Naive thymus-derived CD8-positive, alpha-beta T cell (primary cell): ENCODE measurements at regions not wholly inside any gene's neighbourhood (a gene's known extent, or its start where the extent isn't known, plus 50 kb on each side); places are given as distances from the start of the nearest gene placed in this dataset.

Experiments
- ATAC-seq, 2 donors: fragments of 150-1000 bp; cut with Tn5 transposase in 1 of 2; sonication (Bioruptor Pico), chemical (Tn5 transposase) in 1 of 2; 1 replicate in 1 of 2; 2 replicates in 1 of 2; pipeline ENCODE4 v1.10.0; 2021; ENCODE audit warnings: mild to moderate bottlenecking in 2 of 2, moderate library complexity in 2 of 2
- POLR2A ChIA-PET: fragments of 350-600 bp; sonication (Branson Sonifier 250); formaldehyde crosslinking; loops from one replicate; lab custom pipeline; 2021; ENCODE audit warnings: antibody characterized with exemption; lab: Charles Lee
- DNase-seq, 10 donors: peaks; one replicate each; pipeline versions ENCODE4 v3.0.0 to v3.0.0-alpha.2; 2020 to 2022
- H3K27ac Mint-ChIP-seq, 10 donors: one replicate each; pipeline ENCODE4 v1.8.0; 2020 to 2022; ENCODE audit warnings: mild to moderate bottlenecking in 10 of 10, mixed read lengths in 10 of 10, moderate library complexity in 4 of 10, inconsistent platforms in 1 of 10
- H3K27me3 Mint-ChIP-seq, 5 donors: one replicate each; pipeline ENCODE4 v1.8.0; 2021 to 2022; ENCODE audit warnings: mixed read lengths in 5 of 5
- H3K36me3 Mint-ChIP-seq, 3 donors: one replicate each; pipeline ENCODE4 v1.8.0; 2020 to 2022; ENCODE audit warnings: mixed read lengths in 3 of 3, mild to moderate bottlenecking in 2 of 3, inconsistent platforms in 1 of 3
- H3K4me1 Mint-ChIP-seq, 4 donors: one replicate each; pipeline ENCODE4 v1.8.0; 2021 to 2022; ENCODE audit warnings: mixed read lengths in 4 of 4
- H3K4me3 Mint-ChIP-seq, 10 donors: one replicate each; pipeline ENCODE4 v1.8.0; 2020 to 2022; ENCODE audit warnings: mild to moderate bottlenecking in 10 of 10, mixed read lengths in 10 of 10, moderate library complexity in 6 of 10, inconsistent platforms in 1 of 10
- H3K9me3 Mint-ChIP-seq, 9 donors: one replicate each; pipeline ENCODE4 v1.8.0; 2020 to 2022; ENCODE audit warnings: mixed read lengths in 9 of 9, mild to moderate bottlenecking in 3 of 9, inconsistent platforms in 1 of 9, moderate library complexity in 1 of 9

DNA sequence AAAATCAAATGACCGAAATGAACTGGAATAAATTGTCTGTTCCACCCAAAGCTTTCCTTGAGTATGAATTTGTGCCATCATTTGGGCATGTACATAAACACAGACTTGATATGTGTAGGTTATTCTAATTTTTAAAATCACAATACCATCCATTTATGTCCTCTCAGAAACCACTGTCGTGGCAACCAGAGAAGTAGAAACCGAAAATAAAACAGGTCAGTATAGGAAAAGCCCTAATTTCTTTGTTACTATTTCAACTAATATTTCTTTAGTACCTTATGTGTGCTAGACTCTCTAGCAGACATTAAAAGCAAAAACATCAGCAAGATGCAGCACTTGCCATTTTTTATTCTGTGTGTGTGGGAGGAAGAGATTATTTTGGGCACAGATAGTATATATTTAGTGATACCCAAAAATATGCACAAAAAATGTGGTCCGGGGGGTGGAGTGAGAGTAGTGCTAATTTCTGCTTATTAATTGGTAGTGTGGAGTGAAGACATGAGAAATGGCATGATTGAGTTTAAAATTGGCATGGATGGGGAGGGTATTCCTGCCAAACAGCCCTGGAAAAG lies 130.8 kb upstream of the CNTN1 start:
- Mint-ChIP-seq H3K27ac (no peak overlapping the region), H3K9me3 (peaks cover 0 to 20% (median 2%) of the 10 kb centered on the region in 9 donors), H3K27me3 (peaks cover 0 to 4% (median 0%) of the 10 kb centered on the region in 5 donors), H3K4me3 (no peak overlapping the region), H3K36me3 (no peaks in the 10 kb centered on the region), H3K4me1 (no peaks in the 10 kb centered on the region)
- ATAC-seq (no peak), DNase-seq (no peak)
- POLR2A ChIA-PET: no interaction called here

DNA sequence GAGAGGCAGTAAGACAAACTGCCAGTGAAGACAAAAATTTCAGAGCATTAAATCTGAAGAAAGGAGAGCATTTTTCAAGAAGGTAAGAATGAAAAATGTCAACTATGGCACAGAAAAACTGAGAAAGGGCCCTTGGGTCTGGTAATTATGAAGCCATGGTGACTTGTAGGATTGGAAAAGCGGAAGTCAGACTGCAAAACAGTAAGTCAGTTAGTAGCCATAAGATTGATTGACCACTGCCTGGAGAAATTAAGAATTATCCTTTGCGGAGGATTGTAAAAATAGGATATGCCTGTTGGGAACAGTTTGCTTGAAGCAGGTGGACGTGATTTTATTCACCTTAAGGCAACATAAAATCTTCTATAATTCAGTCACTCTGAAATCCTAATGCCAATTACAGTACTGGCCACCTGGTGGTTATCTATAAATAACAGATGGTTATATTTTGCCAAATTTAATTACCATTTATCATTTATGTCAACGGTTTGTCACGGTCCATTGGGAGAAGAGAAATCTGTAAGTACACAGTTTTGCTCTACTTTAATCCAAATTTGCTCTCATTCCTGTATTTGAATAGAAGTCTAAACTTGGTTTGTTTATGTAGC lies 127.1 kb upstream of the CNTN1 start:
- Mint-ChIP-seq H3K4me1 (no peaks in the 10 kb centered on the region), H3K27ac (no peak overlapping the region), H3K36me3 (no peaks in the 10 kb centered on the region), H3K27me3 (peaks cover 0 to 4% (median 0%) of the 10 kb centered on the region in 5 donors), H3K9me3 (peaks cover 0 to 13% (median 0%) of the 10 kb centered on the region in 9 donors), H3K4me3 (no peak overlapping the region)
- DNase-seq: no peak
- POLR2A ChIA-PET: no interaction called here
- ATAC-seq: no peak

DNA sequence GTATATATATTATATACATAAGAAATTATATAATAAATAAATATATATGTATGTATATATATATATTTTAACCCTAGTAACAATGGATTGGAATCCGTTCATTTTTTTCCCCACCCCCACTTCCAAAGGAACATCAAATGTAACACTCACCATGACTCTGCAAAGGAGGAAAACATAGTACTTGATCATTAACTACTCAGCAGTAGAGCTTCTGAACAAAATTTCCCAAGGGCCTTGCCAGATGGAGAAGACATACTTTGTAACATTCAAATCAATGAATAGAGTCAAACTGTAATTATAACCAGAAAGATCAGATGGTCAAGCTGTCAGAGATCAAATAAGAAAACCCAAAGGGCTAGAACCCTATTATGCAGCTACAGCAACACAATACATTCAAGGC lies 126.0 kb upstream of the CNTN1 start:
- no peaks in the 10 kb centered on the region for H3K4me1 Mint-ChIP-seq
- no peak overlapping the region for H3K4me3 Mint-ChIP-seq
- peaks cover 0 to 4% (median 0%) of the 10 kb centered on the region in 5 donors for H3K27me3 Mint-ChIP-seq
- ATAC-seq (no peak), DNase-seq (no peak)
- no peaks in the 10 kb centered on the region for H3K36me3 Mint-ChIP-seq
- H3K27ac Mint-ChIP-seq: no peak overlapping the region
- H3K9me3 Mint-ChIP-seq: peaks cover 0 to 16% (median 2%) of the 10 kb centered on the region in 9 donors
- POLR2A ChIA-PET: no interaction called here

DNA sequence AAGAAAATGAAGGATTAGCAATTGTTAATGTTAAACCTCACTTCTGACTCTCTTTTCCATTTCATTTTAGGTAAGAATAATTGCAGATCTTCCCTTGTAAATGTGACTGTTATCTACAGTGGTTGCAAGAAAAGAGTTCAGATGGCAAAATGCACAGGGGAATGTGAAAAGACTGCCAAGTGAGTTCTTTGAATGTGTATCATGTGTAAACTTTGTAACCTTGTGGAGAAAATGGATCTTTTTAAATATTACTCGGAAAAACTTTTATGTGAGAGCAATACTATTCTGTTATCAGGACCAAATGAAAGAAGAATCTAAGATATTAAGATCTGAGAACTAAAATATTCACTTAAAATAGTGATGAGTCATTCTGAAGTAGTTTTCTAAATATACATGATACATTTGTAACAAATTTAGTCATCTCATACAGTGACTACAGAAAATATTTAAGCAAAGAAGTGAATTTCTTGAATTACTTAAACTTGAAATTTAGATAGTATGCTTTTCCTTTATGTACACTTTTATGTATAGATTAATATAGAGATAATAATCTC lies 122.5 kb upstream of the CNTN1 start:
- ATAC-seq: no peak
- POLR2A ChIA-PET: no interaction called here
- H3K27me3 Mint-ChIP-seq: peaks cover 0 to 2% (median 0%) of the 10 kb centered on the region in 5 donors
- H3K4me1 Mint-ChIP-seq: no peaks in the 10 kb centered on the region
- peaks cover 0 to 9% (median 3%) of the 10 kb centered on the region in 9 donors for H3K9me3 Mint-ChIP-seq
- H3K27ac Mint-ChIP-seq: no peak overlapping the region
- DNase-seq: no peak
- no peak overlapping the region for H3K4me3 Mint-ChIP-seq
- H3K36me3 Mint-ChIP-seq: no peaks in the 10 kb centered on the region

DNA sequence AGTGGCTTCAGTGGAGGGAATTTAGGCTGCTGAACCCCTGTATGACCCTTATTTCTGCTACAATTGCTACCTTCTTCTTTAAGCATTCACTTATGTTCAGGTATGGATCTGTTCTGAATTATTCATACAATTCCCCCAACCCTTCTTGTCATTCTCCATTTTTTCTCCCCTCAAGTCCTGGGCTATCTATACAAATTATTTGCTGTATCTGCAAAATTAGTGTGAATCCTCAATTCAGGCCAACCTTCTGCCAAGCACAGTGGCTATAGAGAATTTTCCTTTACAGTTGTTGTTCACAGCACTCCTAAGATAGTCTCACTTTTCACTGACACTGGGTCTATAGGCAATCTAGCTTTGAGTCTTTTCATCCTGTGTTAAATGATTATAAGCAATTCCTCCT lies 119.2 kb upstream of the CNTN1 start:
- Mint-ChIP-seq H3K27me3 (peaks cover 0 to 2% (median 0%) of the 10 kb centered on the region in 5 donors), H3K36me3 (no peaks in the 10 kb centered on the region), H3K9me3 (peaks cover 0 to 14% (median 4%) of the 10 kb centered on the region in 9 donors), H3K27ac (no peak overlapping the region), H3K4me3 (no peak overlapping the region), H3K4me1 (no peaks in the 10 kb centered on the region)
- no peak for DNase-seq
- ATAC-seq: no peak
- POLR2A ChIA-PET: no interaction called here

DNA sequence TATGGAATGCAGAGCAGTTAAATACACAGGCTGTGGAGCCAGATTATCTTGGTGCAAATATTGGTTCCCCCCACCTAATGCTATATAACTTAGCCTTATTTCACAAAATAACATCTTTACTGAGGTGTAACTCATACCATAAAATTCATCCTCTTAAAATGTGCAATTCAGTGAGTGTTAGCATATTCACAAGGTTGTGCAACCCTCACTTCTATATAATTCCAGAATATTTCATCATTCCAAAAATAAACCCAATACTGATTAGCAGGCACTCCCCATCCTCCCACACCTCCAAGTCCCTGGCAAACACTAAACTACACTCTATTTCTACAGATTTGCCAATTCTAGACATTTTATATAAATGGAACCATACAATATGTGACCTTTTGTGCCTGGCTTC lies 116.3 kb upstream of the CNTN1 start:
- DNase-seq (no peak), ATAC-seq (no peak)
- H3K36me3 Mint-ChIP-seq: no peaks in the 10 kb centered on the region
- no peaks in the 10 kb centered on the region for H3K4me1 Mint-ChIP-seq
- no peak overlapping the region for H3K4me3 Mint-ChIP-seq
- peaks cover 0 to 4% (median 0%) of the 10 kb centered on the region in 5 donors for H3K27me3 Mint-ChIP-seq
- H3K9me3 Mint-ChIP-seq: peaks cover 2 to 27% (median 10%) of the 10 kb centered on the region in 9 donors
- no peak overlapping the region for H3K27ac Mint-ChIP-seq
- POLR2A ChIA-PET: no interaction called here

DNA sequence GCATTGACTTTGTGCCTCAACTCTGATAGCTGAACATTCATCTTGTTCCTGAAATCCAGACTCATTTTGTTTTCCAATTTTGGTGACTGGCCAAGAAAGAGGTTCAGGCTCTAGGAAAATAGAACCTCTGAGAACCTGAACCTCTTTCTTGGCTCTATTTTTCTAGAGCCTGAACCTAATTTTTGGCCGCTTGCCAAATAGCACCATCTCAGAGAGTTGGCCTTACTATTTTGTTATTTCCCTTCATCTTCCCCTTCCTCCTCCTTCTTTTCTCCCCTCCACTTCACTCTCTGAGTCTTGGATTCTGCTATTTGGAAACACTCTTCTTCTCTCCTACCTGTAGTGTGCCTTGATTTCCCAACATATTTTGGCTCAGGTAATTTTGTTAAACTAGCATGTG lies 114.4 kb upstream of the CNTN1 start:
- Mint-ChIP-seq H3K9me3 (peaks cover 6 to 39% (median 16%) of the 10 kb centered on the region in 9 donors), H3K4me1 (no peaks in the 10 kb centered on the region), H3K4me3 (no peak overlapping the region), H3K27me3 (peaks cover 0 to 4% (median 0%) of the 10 kb centered on the region in 5 donors), H3K27ac (no peak overlapping the region), H3K36me3 (no peaks in the 10 kb centered on the region)
- POLR2A ChIA-PET: no interaction called here
- no peak for DNase-seq
- no peak for ATAC-seq

DNA sequence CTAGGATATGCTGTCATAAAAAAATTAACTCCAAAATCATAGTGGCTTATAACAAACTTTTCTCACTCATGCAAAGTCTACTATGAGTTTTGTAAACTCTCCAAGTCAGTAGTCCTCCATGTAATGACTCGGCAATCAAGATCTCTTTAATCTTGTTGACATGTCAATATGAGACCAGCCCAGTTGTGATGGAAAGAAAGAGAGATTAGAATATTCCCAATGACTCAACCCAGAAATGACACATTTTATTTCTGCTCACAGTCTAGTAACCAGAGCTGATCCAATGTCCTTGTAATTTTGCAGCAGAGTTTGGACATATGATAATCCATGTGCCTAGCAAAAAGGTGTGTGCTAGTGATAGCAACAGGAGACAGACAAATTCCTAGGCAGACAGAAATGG lies 112.6 kb upstream of the CNTN1 start:
- Mint-ChIP-seq H3K4me1 (no peaks in the 10 kb centered on the region), H3K27ac (no peak overlapping the region), H3K4me3 (no peak overlapping the region), H3K9me3 (peaks cover 6 to 36% (median 16%) of the 10 kb centered on the region in 9 donors), H3K36me3 (no peaks in the 10 kb centered on the region), H3K27me3 (peaks cover 0 to 4% (median 0%) of the 10 kb centered on the region in 5 donors)
- POLR2A ChIA-PET: no interaction called here
- no peak for ATAC-seq
- DNase-seq: no peak

DNA sequence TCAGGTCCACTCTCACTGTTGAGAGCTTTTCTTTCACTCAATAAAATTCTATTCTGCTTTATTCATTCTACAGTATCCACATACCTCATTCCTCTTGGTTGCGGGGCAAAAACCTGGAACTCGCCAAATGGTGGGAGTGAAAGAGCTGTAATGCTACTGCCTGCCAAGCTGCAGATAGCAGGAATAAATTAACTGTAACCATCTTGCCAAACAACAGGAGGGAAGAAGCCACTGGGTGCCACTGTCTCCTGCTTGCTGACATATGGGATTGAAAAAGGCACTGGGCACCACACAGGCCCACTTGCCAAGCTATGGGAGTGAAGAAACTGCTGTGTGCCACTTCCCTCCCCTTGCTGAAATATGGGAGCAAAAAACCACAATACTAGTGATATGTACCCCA lies 111.9 kb upstream of the CNTN1 start:
- Mint-ChIP-seq H3K9me3 (peaks cover 6 to 36% (median 16%) of the 10 kb centered on the region in 9 donors), H3K4me1 (no peaks in the 10 kb centered on the region), H3K27ac (no peak overlapping the region), H3K4me3 (no peak overlapping the region), H3K36me3 (no peaks in the 10 kb centered on the region), H3K27me3 (peaks cover 0 to 4% (median 0%) of the 10 kb centered on the region in 5 donors)
- DNase-seq (no peak), ATAC-seq (no peak)
- POLR2A ChIA-PET: no interaction called here

DNA sequence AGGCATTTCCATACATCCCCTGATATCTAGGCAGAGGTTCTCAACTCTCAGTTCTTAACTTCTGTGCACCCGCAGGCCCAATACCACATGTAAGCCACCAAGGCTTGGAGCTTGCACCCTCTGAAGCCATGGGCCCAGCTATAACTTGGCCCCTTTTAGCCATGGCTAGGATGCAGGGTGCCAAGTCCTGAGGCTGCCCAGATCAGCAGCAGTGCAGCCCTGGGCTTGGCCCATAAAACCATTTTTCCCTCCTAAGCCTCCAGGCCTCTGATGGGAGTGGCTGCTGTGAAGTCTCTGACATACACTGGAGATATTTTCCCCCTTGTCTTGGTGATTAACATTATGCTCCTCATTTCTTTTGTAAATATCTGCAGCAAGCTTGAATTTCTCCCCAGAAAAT lies 110.3 kb upstream of the CNTN1 start:
- POLR2A ChIA-PET: no interaction called here
- Mint-ChIP-seq H3K27ac (no peak overlapping the region), H3K4me1 (no peaks in the 10 kb centered on the region), H3K36me3 (no peaks in the 10 kb centered on the region), H3K9me3 (peaks cover 6 to 36% (median 16%) of the 10 kb centered on the region in 9 donors), H3K27me3 (peaks cover 0 to 4% (median 0%) of the 10 kb centered on the region in 5 donors), H3K4me3 (no peak overlapping the region)
- ATAC-seq: no peak
- DNase-seq: no peak

DNA sequence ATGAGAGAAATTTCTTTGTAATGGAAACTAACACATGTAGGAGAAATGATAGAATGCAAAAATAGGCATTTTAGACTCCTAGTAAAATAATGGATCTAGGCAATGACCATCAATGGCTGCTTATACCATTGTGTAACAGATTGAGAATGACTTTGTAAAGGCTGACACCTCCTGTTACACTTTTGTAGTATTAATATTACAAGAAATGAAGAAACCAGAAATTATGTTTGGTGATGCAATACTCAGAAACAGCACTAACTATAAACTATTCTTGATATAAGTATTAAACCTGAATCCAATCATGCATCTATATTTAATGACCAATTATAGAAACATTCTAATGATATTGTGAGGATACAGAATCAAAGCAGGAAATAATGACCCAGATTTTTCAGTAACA lies 108.5 kb upstream of the CNTN1 start:
- no peak overlapping the region for H3K27ac Mint-ChIP-seq
- no peak for ATAC-seq
- H3K27me3 Mint-ChIP-seq: no peaks in the 10 kb centered on the region
- no peaks in the 10 kb centered on the region for H3K4me1 Mint-ChIP-seq
- peaks cover 4 to 27% (median 14%) of the 10 kb centered on the region in 9 donors for H3K9me3 Mint-ChIP-seq
- H3K4me3 Mint-ChIP-seq: no peak overlapping the region
- no peaks in the 10 kb centered on the region for H3K36me3 Mint-ChIP-seq
- DNase-seq: no peak
- POLR2A ChIA-PET: no interaction called here

DNA sequence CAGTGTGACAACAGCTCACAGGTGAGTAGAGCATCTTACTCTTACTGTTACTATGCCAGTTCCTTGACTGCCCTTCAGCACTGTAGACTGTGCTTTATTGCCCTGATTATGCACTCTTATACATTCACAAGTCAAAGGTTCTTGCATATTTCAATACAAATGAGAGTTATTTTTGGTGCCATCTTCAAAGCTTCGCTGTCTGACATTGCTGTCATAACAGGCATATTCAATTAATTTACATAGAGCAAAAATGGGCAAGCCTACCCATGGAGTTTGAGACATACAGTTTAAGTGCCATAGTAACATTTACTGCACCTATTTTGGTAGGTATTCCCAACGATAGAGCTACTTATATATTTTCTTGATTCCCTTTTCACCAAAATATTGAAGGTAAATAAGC lies 107.5 kb upstream of the CNTN1 start:
- DNase-seq (no peak), ATAC-seq (no peak)
- Mint-ChIP-seq H3K4me3 (no peak overlapping the region), H3K9me3 (peaks cover 6 to 29% (median 13%) of the 10 kb centered on the region in 9 donors), H3K27me3 (no peaks in the 10 kb centered on the region), H3K4me1 (no peaks in the 10 kb centered on the region), H3K27ac (no peak overlapping the region), H3K36me3 (peaks cover 0 to 4% (median 0%) of the 10 kb centered on the region in 3 donors)
- POLR2A ChIA-PET: no interaction called here

DNA sequence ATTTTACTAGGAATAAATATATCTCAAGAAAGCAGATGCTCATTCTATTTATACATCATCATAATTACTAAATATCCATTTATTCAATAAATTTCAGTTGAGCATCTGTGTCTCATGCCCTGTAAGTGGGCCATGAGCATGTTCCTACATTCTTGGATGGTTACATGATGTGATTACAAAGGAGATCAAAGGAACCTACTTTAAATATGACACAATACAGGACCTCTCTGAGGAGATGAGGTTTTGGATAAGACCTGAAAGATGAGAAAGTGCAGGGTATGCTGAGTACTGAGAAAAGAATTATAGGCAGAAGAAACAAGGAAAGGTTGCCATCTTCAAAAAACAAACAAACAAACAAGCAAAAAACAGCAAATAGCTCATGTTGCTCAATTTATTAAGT lies 105.4 kb upstream of the CNTN1 start:
- H3K27ac Mint-ChIP-seq: no peak overlapping the region
- no peaks in the 10 kb centered on the region for H3K4me1 Mint-ChIP-seq
- H3K36me3 Mint-ChIP-seq: peaks cover 0 to 5% (median 0%) of the 10 kb centered on the region in 3 donors
- ATAC-seq: no peak
- no peak for DNase-seq
- no peak overlapping the region for H3K4me3 Mint-ChIP-seq
- H3K27me3 Mint-ChIP-seq: no peaks in the 10 kb centered on the region
- POLR2A ChIA-PET: no interaction called here
- H3K9me3 Mint-ChIP-seq: peaks cover 0 to 29% (median 17%) of the 10 kb centered on the region in 9 donors
